ENCODE measurements at regions not wholly inside any gene's neighbourhood (a gene's known extent, or its start where the extent isn't known, plus 50 kb on each side); places are given as distances from the start of the nearest gene placed in this dataset.
"Not testable (repeated sequence)": the region's sequence is repeated elsewhere in the genome, so short reads cannot be mapped to it uniquely, and the experiment has no call there.

GRCh38 chr11:96878299-96879051, 488.7 kb downstream of the JRKL start:
- in situ Hi-C loops (cut with MboI; ENCODE audit: low sequenced_read_pairs) = no loop called here

- in situ Hi-C loops (cut with MboI; ENCODE audit: low sequenced_read_pairs) = not testable (repeated sequence)
Measured at GRCh38 chr11:96882622-96883021, 492.8 kb downstream of the JRKL start.

- in situ Hi-C loops (cut with MboI; ENCODE audit: low sequenced_read_pairs) = no loop called here
Measured at GRCh38 chr11:96885405-96885804, 495.6 kb downstream of the JRKL start.

- in situ Hi-C loops (cut with MboI; ENCODE audit: low sequenced_read_pairs) = no loop called here
Measured at GRCh38 chr11:96885912-96886311, 496.1 kb downstream of the JRKL start.

- in situ Hi-C loops (cut with MboI; ENCODE audit: low sequenced_read_pairs) = no loop called here
Measured at GRCh38 chr11:96893988-96894387, 504.2 kb downstream of the JRKL start.

- in situ Hi-C loops (cut with MboI; ENCODE audit: low sequenced_read_pairs) = no loop called here
Measured at GRCh38 chr11:96894587-96894986, 504.8 kb downstream of the JRKL start.

GRCh38 chr11:96899971-96900370, 510.2 kb downstream of the JRKL start:
- in situ Hi-C loops (cut with MboI; ENCODE audit: low sequenced_read_pairs) = no loop called here

GRCh38 chr11:96905143-96905542, 515.3 kb downstream of the JRKL start:
- in situ Hi-C loops (cut with MboI; ENCODE audit: low sequenced_read_pairs) = no loop called here

- in situ Hi-C loops (cut with MboI; ENCODE audit: low sequenced_read_pairs) = no loop called here
Measured at GRCh38 chr11:96905663-96906062, 515.9 kb downstream of the JRKL start.

GRCh38 chr11:96906476-96906875, 516.7 kb downstream of the JRKL start:
- in situ Hi-C loops (cut with MboI; ENCODE audit: low sequenced_read_pairs) = no loop called here

- in situ Hi-C loops (cut with MboI; ENCODE audit: low sequenced_read_pairs) = no loop called here
Measured at GRCh38 chr11:96925862-96926261, 536.0 kb downstream of the JRKL start.

GRCh38 chr11:96940227-96940626, 550.4 kb downstream of the JRKL start:
- in situ Hi-C loops (cut with MboI; ENCODE audit: low sequenced_read_pairs) = no loop called here

GRCh38 chr11:96942855-96943254, 553.0 kb downstream of the JRKL start:
- in situ Hi-C loops (cut with MboI; ENCODE audit: low sequenced_read_pairs) = no loop called here

- in situ Hi-C loops (cut with MboI; ENCODE audit: low sequenced_read_pairs) = no loop called here
Measured at GRCh38 chr11:96943970-96944369, 554.2 kb downstream of the JRKL start.

GRCh38 chr11:96948066-96948465, 558.3 kb downstream of the JRKL start:
- in situ Hi-C loops (cut with MboI; ENCODE audit: low sequenced_read_pairs) = no loop called here

GRCh38 chr11:96949464-96949863, 559.7 kb downstream of the JRKL start:
- in situ Hi-C loops (cut with MboI; ENCODE audit: low sequenced_read_pairs) = no loop called here

GRCh38 chr11:96954587-96955242, 564.9 kb downstream of the JRKL start:
- in situ Hi-C loops (cut with MboI; ENCODE audit: low sequenced_read_pairs) = no loop called here

GRCh38 chr11:96960476-96960875, 570.7 kb downstream of the JRKL start:
- in situ Hi-C loops (cut with MboI; ENCODE audit: low sequenced_read_pairs) = no loop called here

GRCh38 chr11:96960926-96961325, 571.1 kb downstream of the JRKL start:
- in situ Hi-C loops (cut with MboI; ENCODE audit: low sequenced_read_pairs) = no loop called here

- in situ Hi-C loops (cut with MboI; ENCODE audit: low sequenced_read_pairs) = no loop called here
Measured at GRCh38 chr11:96961931-96962330, 572.1 kb downstream of the JRKL start.

GRCh38 chr11:96963375-96963774, 573.6 kb downstream of the JRKL start:
- in situ Hi-C loops (cut with MboI; ENCODE audit: low sequenced_read_pairs) = no loop called here

GRCh38 chr11:96964661-96965060, 574.8 kb downstream of the JRKL start:
- in situ Hi-C loops (cut with MboI; ENCODE audit: low sequenced_read_pairs) = no loop called here

GRCh38 chr11:96967616-96968015, 577.8 kb downstream of the JRKL start:
- in situ Hi-C loops (cut with MboI; ENCODE audit: low sequenced_read_pairs) = no loop called here

All from HL-60/S4 treated with phorbol 12-myristate 13-acetate at 8.2 ng/mL for 4 days and 3 days (cell line).